ENCODE measurements at regions not wholly inside any gene's neighbourhood (a gene's known extent, or its start where the extent isn't known, plus 50 kb on each side); places are given as distances from the start of the nearest gene placed in this dataset.

- no peaks in the 10 kb centered on the region for H3K4me1 ChIP-seq (ENCODE audit: control insufficient read depth in 5 of 5, insufficient read depth in 5 of 5, low read length in 5 of 5)
- H3K4me3 ChIP-seq (ENCODE audit: low read depth in 1 of 5, low read length in 5 of 5): no peak overlapping the region
- H3K27me3 ChIP-seq (ENCODE audit: control insufficient read depth in 5 of 5, insufficient read depth in 4 of 5, low read length in 5 of 5): no peaks in the 10 kb centered on the region
- H3K9me3 ChIP-seq (ENCODE audit: control insufficient read depth in 5 of 5, low read length in 5 of 5): no peaks in the 10 kb centered on the region
- H3K36me3 ChIP-seq (ENCODE audit: control insufficient read depth in 5 of 5, insufficient read depth in 5 of 5, low read length in 5 of 5): no peaks in the 10 kb centered on the region
- H3K9ac ChIP-seq (ENCODE audit: low read length in 5 of 5): no peak overlapping the region
- no peak overlapping the region for H3K27ac ChIP-seq (ENCODE audit: low read depth, low read length)
Measured at GRCh38 chr2:67706082-67706481, 308.9 kb downstream of the ETAA1 start.

GRCh38 chr2:67707896-67708295, 310.8 kb downstream of the ETAA1 start:
- no peaks in the 10 kb centered on the region for H3K9me3 ChIP-seq (ENCODE audit: control insufficient read depth in 5 of 5, low read length in 5 of 5)
- no peaks in the 10 kb centered on the region for H3K27me3 ChIP-seq (ENCODE audit: control insufficient read depth in 5 of 5, insufficient read depth in 4 of 5, low read length in 5 of 5)

DNA sequence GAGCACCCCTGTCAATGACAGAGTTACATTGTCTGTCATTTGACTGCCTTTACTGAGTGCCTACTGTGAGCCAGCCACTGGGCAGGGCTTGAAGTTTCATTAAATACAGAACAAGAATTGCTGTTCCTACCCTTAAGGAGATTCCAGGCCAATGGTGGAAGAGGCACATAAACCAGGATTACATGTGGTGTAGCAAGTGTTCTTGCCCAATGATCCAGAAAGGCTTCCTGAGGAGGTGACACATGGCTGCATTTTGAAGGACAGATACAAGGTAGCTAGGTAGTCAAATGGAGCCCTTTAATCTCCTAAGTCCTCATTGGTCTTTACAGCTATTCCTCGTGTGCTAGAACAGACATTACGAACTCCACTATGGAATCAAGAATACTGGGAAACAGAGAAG, 312.7 kb downstream of the ETAA1 start:
- no peaks in the 10 kb centered on the region for H3K36me3 ChIP-seq (ENCODE audit: control insufficient read depth in 5 of 5, insufficient read depth in 5 of 5, low read length in 5 of 5)
- H3K4me3 ChIP-seq (ENCODE audit: low read depth in 1 of 5, low read length in 5 of 5): no peak overlapping the region
- no peak overlapping the region for H3K9ac ChIP-seq (ENCODE audit: low read length in 5 of 5)
- H3K9me3 ChIP-seq (ENCODE audit: control insufficient read depth in 5 of 5, low read length in 5 of 5): no peaks in the 10 kb centered on the region
- H3K27ac ChIP-seq (ENCODE audit: low read depth, low read length): no peak overlapping the region
- H3K27me3 ChIP-seq (ENCODE audit: control insufficient read depth in 5 of 5, insufficient read depth in 4 of 5, low read length in 5 of 5): no peaks in the 10 kb centered on the region
- H3K4me1 ChIP-seq (ENCODE audit: control insufficient read depth in 5 of 5, insufficient read depth in 5 of 5, low read length in 5 of 5): no peaks in the 10 kb centered on the region

More at GRCh38 chr2:67707896-67708295, 310.8 kb downstream of the ETAA1 start:
- no peak overlapping the region for H3K9ac ChIP-seq (ENCODE audit: low read length in 5 of 5)
- no peaks in the 10 kb centered on the region for H3K4me1 ChIP-seq (ENCODE audit: control insufficient read depth in 5 of 5, insufficient read depth in 5 of 5, low read length in 5 of 5)
- no peaks in the 10 kb centered on the region for H3K36me3 ChIP-seq (ENCODE audit: control insufficient read depth in 5 of 5, insufficient read depth in 5 of 5, low read length in 5 of 5)
- no peak overlapping the region for H3K27ac ChIP-seq (ENCODE audit: low read depth, low read length)
- no peak overlapping the region for H3K4me3 ChIP-seq (ENCODE audit: low read depth in 1 of 5, low read length in 5 of 5)

- Histone ChIP-seq H3K4me3 (ENCODE audit: low read depth in 1 of 5, low read length in 5 of 5) (no peak overlapping the region), H3K9ac (ENCODE audit: low read length in 5 of 5) (no peak overlapping the region), H3K27ac (ENCODE audit: low read depth, low read length) (no peak overlapping the region), H3K9me3 (ENCODE audit: control insufficient read depth in 5 of 5, low read length in 5 of 5) (no peaks in the 10 kb centered on the region), H3K27me3 (ENCODE audit: control insufficient read depth in 5 of 5, insufficient read depth in 4 of 5, low read length in 5 of 5) (no peaks in the 10 kb centered on the region), H3K36me3 (ENCODE audit: control insufficient read depth in 5 of 5, insufficient read depth in 5 of 5, low read length in 5 of 5) (no peaks in the 10 kb centered on the region), H3K4me1 (ENCODE audit: control insufficient read depth in 5 of 5, insufficient read depth in 5 of 5, low read length in 5 of 5) (no peaks in the 10 kb centered on the region)
Measured at GRCh38 chr2:67712484-67712883, 315.4 kb downstream of the ETAA1 start.

GRCh38 chr2:67713376-67713775, 316.2 kb downstream of the ETAA1 start:
- Histone ChIP-seq H3K27ac (ENCODE audit: low read depth, low read length) (no peak overlapping the region), H3K27me3 (ENCODE audit: control insufficient read depth in 5 of 5, insufficient read depth in 4 of 5, low read length in 5 of 5) (no peaks in the 10 kb centered on the region), H3K9ac (ENCODE audit: low read length in 5 of 5) (no peak overlapping the region), H3K36me3 (ENCODE audit: control insufficient read depth in 5 of 5, insufficient read depth in 5 of 5, low read length in 5 of 5) (no peaks in the 10 kb centered on the region), H3K4me3 (ENCODE audit: low read depth in 1 of 5, low read length in 5 of 5) (no peak overlapping the region), H3K9me3 (ENCODE audit: control insufficient read depth in 5 of 5, low read length in 5 of 5) (no peaks in the 10 kb centered on the region), H3K4me1 (ENCODE audit: control insufficient read depth in 5 of 5, insufficient read depth in 5 of 5, low read length in 5 of 5) (no peaks in the 10 kb centered on the region)

- Histone ChIP-seq H3K9ac (ENCODE audit: low read length in 5 of 5) (no peak overlapping the region), H3K27ac (ENCODE audit: low read depth, low read length) (no peak overlapping the region), H3K4me3 (ENCODE audit: low read depth in 1 of 5, low read length in 5 of 5) (no peak overlapping the region), H3K36me3 (ENCODE audit: control insufficient read depth in 5 of 5, insufficient read depth in 5 of 5, low read length in 5 of 5) (no peaks in the 10 kb centered on the region), H3K9me3 (ENCODE audit: control insufficient read depth in 5 of 5, low read length in 5 of 5) (peaks cover 0 to 2% (median 0%) of the 10 kb centered on the region in 5 donors), H3K4me1 (ENCODE audit: control insufficient read depth in 5 of 5, insufficient read depth in 5 of 5, low read length in 5 of 5) (peaks cover 0 to 12% (median 7%) of the 10 kb centered on the region in 5 donors), H3K27me3 (ENCODE audit: control insufficient read depth in 5 of 5, insufficient read depth in 4 of 5, low read length in 5 of 5) (no peaks in the 10 kb centered on the region)
Measured at GRCh38 chr2:67716895-67717396, 319.8 kb downstream of the ETAA1 start.

DNA sequence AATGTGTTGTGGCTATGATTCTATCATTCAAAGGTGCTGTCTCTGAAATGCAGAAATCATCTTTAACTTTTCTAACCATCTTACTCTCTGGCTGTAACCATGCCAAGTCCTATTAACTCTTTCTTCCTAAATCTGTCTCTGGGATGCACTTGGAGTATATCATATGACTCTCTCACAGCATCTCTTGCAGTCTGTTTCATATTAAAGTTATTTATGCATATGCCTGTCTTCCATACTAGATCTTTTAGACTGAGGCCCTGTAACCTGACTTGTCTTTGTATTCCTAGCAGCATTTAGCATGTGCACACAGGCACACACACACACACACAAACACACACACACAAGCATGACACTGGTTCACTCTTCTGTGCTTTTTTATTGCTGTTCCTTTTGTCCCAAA, 320.6 kb downstream of the ETAA1 start:
- peaks cover 0 to 19% (median 7%) of the 10 kb centered on the region in 5 donors for H3K4me1 ChIP-seq (ENCODE audit: control insufficient read depth in 5 of 5, insufficient read depth in 5 of 5, low read length in 5 of 5)
- H3K36me3 ChIP-seq (ENCODE audit: control insufficient read depth in 5 of 5, insufficient read depth in 5 of 5, low read length in 5 of 5): no peaks in the 10 kb centered on the region
- H3K9me3 ChIP-seq (ENCODE audit: control insufficient read depth in 5 of 5, low read length in 5 of 5): peaks cover 0 to 2% (median 0%) of the 10 kb centered on the region in 5 donors
- no peak overlapping the region for H3K27ac ChIP-seq (ENCODE audit: low read depth, low read length)
- no peak overlapping the region for H3K4me3 ChIP-seq (ENCODE audit: low read depth in 1 of 5, low read length in 5 of 5)
- H3K27me3 ChIP-seq (ENCODE audit: control insufficient read depth in 5 of 5, insufficient read depth in 4 of 5, low read length in 5 of 5): no peaks in the 10 kb centered on the region
- H3K9ac ChIP-seq (ENCODE audit: low read length in 5 of 5): no peak overlapping the region

GRCh38 chr2:67719351-67719750, 322.2 kb downstream of the ETAA1 start:
- no peaks in the 10 kb centered on the region for H3K27me3 ChIP-seq (ENCODE audit: control insufficient read depth in 5 of 5, insufficient read depth in 4 of 5, low read length in 5 of 5)
- H3K4me3 ChIP-seq (ENCODE audit: low read depth in 1 of 5, low read length in 5 of 5): no peak overlapping the region
- H3K4me1 ChIP-seq (ENCODE audit: control insufficient read depth in 5 of 5, insufficient read depth in 5 of 5, low read length in 5 of 5): peaks cover 0 to 31% (median 10%) of the 10 kb centered on the region in 5 donors
- no peaks in the 10 kb centered on the region for H3K36me3 ChIP-seq (ENCODE audit: control insufficient read depth in 5 of 5, insufficient read depth in 5 of 5, low read length in 5 of 5)
- H3K9me3 ChIP-seq (ENCODE audit: control insufficient read depth in 5 of 5, low read length in 5 of 5): peaks cover 0 to 2% (median 0%) of the 10 kb centered on the region in 5 donors
- H3K27ac ChIP-seq (ENCODE audit: low read depth, low read length): no peak overlapping the region
- no peak overlapping the region for H3K9ac ChIP-seq (ENCODE audit: low read length in 5 of 5)

- Histone ChIP-seq H3K4me3 (ENCODE audit: low read depth in 1 of 5, low read length in 5 of 5) (no peak overlapping the region), H3K9me3 (ENCODE audit: control insufficient read depth in 5 of 5, low read length in 5 of 5) (peaks cover 0 to 2% (median 0%) of the 10 kb centered on the region in 5 donors), H3K4me1 (ENCODE audit: control insufficient read depth in 5 of 5, insufficient read depth in 5 of 5, low read length in 5 of 5) (peaks cover 0 to 31% (median 10%) of the 10 kb centered on the region in 5 donors), H3K27me3 (ENCODE audit: control insufficient read depth in 5 of 5, insufficient read depth in 4 of 5, low read length in 5 of 5) (no peaks in the 10 kb centered on the region), H3K27ac (ENCODE audit: low read depth, low read length) (no peak overlapping the region), H3K9ac (ENCODE audit: low read length in 5 of 5) (no peak overlapping the region), H3K36me3 (ENCODE audit: control insufficient read depth in 5 of 5, insufficient read depth in 5 of 5, low read length in 5 of 5) (no peaks in the 10 kb centered on the region)
Measured at GRCh38 chr2:67721516-67721915, 324.4 kb downstream of the ETAA1 start.

DNA sequence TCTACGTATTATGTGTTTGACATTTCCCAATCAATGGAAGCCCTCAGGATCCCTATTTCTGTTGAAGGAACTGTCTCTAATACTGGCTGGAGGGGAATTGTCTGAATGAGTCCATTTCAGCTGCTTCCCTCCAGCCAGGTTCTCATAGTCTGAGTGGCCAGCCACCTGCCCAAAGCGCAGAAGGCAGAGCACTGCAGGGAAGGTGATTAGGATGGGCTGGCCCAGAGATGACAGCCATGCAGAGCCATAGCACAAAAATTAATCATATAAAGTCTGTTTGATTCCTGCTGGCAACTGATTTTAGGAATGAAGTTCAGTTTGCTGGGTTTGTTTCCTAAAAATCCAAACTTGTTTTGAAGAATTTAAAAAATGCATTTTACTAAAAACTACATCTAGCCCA, 327.1 kb downstream of the ETAA1 start:
- H3K4me3 ChIP-seq (ENCODE audit: low read depth in 1 of 5, low read length in 5 of 5): no peak overlapping the region
- no peaks in the 10 kb centered on the region for H3K27me3 ChIP-seq (ENCODE audit: control insufficient read depth in 5 of 5, insufficient read depth in 4 of 5, low read length in 5 of 5)
- H3K36me3 ChIP-seq (ENCODE audit: control insufficient read depth in 5 of 5, insufficient read depth in 5 of 5, low read length in 5 of 5): no peaks in the 10 kb centered on the region
- no peak overlapping the region for H3K9ac ChIP-seq (ENCODE audit: low read length in 5 of 5)
- peaks cover 0 to 23% (median 3%) of the 10 kb centered on the region in 5 donors for H3K4me1 ChIP-seq (ENCODE audit: control insufficient read depth in 5 of 5, insufficient read depth in 5 of 5, low read length in 5 of 5)
- peaks cover 0 to 2% (median 0%) of the 10 kb centered on the region in 5 donors for H3K9me3 ChIP-seq (ENCODE audit: control insufficient read depth in 5 of 5, low read length in 5 of 5)
- H3K27ac ChIP-seq (ENCODE audit: low read depth, low read length): no peak overlapping the region
